GM23248 (cell line): ENCODE measurements at regions not wholly inside any gene's neighbourhood (a gene's known extent, or its start where the extent isn't known, plus 50 kb on each side); places are given as distances from the start of the nearest gene placed in this dataset.
"Not testable (repeated sequence)": the region's sequence is repeated elsewhere in the genome, so short reads cannot be mapped to it uniquely, and the experiment has no call there.

Experiments
- EZH2 ChIP-seq: fragments of 200-600 bp; sonication (generic); IDR thresholded peaks from 2 replicates; pipeline ENCODE4 v1.6.1; 2018; ENCODE audit warnings: antibody characterized with exemption, mild to moderate bottlenecking; ENCODE audit not compliant: insufficient read depth, poor library complexity, severe bottlenecking
- EZH2phosphoT487 ChIP-seq: fragments of 200-600 bp; sonication (generic); IDR thresholded peaks from 2 replicates; pipeline ENCODE4 v1.6.1; 2018; ENCODE audit warnings: antibody characterized with exemption, moderate library complexity, mild to moderate bottlenecking, low read depth; ENCODE audit not compliant: insufficient read depth

GRCh38 chr6:144692050-144692449, 406.9 kb downstream of the UTRN start:
- not testable (repeated sequence) for TF ChIP-seq EZH2, EZH2phosphoT487
